ENCODE measurements at regions not wholly inside any gene's neighbourhood (a gene's known extent, or its start where the extent isn't known, plus 50 kb on each side); places are given as distances from the start of the nearest gene placed in this dataset.

DNA sequence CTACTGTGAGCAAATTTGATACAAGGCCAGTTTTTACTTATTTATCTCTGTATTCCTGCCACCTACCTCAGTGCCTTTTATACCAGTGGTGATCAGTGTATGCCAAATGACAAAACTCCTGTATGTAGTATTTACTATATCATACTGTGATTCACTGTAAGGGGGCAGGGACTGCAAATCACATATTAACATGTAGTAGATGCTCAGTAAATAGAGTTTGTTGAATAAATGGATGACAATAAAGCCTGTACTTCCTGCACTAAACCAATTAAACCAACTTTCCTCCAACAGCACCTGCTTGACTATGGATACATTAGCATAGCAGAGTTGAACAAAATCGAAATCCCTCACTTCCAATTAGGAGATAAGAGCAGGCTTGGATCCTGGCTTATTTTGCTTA lies 73.3 kb upstream of the C1orf87 start:
- TF ChIP-seq, protein P1, sequence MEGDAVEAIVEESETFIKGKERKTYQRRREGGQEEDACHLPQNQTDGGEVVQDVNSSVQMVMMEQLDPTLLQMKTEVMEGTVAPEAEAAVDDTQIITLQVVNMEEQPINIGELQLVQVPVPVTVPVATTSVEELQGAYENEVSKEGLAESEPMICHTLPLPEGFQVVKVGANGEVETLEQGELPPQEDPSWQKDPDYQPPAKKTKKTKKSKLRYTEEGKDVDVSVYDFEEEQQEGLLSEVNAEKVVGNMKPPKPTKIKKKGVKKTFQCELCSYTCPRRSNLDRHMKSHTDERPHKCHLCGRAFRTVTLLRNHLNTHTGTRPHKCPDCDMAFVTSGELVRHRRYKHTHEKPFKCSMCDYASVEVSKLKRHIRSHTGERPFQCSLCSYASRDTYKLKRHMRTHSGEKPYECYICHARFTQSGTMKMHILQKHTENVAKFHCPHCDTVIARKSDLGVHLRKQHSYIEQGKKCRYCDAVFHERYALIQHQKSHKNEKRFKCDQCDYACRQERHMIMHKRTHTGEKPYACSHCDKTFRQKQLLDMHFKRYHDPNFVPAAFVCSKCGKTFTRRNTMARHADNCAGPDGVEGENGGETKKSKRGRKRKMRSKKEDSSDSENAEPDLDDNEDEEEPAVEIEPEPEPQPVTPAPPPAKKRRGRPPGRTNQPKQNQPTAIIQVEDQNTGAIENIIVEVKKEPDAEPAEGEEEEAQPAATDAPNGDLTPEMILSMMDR (IDR thresholded peaks at IDR 0.05): no peak
- Histone ChIP-seq H3K36me3 (ENCODE audit: insufficient read depth in 1 of 2, low read depth in 1 of 2) (no peaks in the 10 kb centered on the region), H3K4me1 (peaks cover 12% of the 10 kb centered on the region), H3K9me3 (no peaks in the 10 kb centered on the region), H3K27ac (no peak overlapping the region), H3K4me3 (no peak overlapping the region), H3K27me3 (ENCODE audit: insufficient read depth in 3 of 3, low read length in 2 of 3) (no peaks in the 10 kb centered on the region)
- DNase-seq (no peak), ATAC-seq (no peak)
- intact Hi-C loops (cut with DNase I): no loop called here
- 85 to 94% (median 93%) methylated on average over 1 of the region's 1 CpG for WGBS, 3 donors

GRCh38 chr1:60145771-60146170 lies 72.2 kb upstream of the C1orf87 start:
- WGBS, 3 donors: 76 to 90% (median 79%) methylated on average over 1 of the region's 1 CpG
- intact Hi-C loops (cut with DNase I): no loop called here
- TF ChIP-seq, protein P1 (IDR thresholded peaks at IDR 0.05): no peak
- H3K27ac ChIP-seq: no peak overlapping the region
- peaks cover 5% of the 10 kb centered on the region for H3K4me1 ChIP-seq
- DNase-seq: no peak
- no peak for ATAC-seq
- no peaks in the 10 kb centered on the region for H3K36me3 ChIP-seq (ENCODE audit: insufficient read depth in 1 of 2, low read depth in 1 of 2)
- no peaks in the 10 kb centered on the region for H3K27me3 ChIP-seq (ENCODE audit: insufficient read depth in 3 of 3, low read length in 2 of 3)
- no peaks in the 10 kb centered on the region for H3K9me3 ChIP-seq
- no peak overlapping the region for H3K4me3 ChIP-seq

GRCh38 chr1:60141743-60142142 lies 68.2 kb upstream of the C1orf87 start:
- TF ChIP-seq, protein P1 (IDR thresholded peaks at IDR 0.05): no peak
- DNase-seq: no peak
- Histone ChIP-seq H3K9me3 (no peaks in the 10 kb centered on the region), H3K27ac (no peak overlapping the region), H3K4me1 (no peaks in the 10 kb centered on the region), H3K27me3 (ENCODE audit: insufficient read depth in 3 of 3, low read length in 2 of 3) (no peaks in the 10 kb centered on the region), H3K36me3 (ENCODE audit: insufficient read depth in 1 of 2, low read depth in 1 of 2) (no peaks in the 10 kb centered on the region), H3K4me3 (no peak overlapping the region)
- no peak for ATAC-seq
- WGBS, 3 donors: 92 to 100% (median 95%) methylated on average over 1 of the region's 1 CpG
- intact Hi-C loops (cut with DNase I): no loop called here

DNA sequence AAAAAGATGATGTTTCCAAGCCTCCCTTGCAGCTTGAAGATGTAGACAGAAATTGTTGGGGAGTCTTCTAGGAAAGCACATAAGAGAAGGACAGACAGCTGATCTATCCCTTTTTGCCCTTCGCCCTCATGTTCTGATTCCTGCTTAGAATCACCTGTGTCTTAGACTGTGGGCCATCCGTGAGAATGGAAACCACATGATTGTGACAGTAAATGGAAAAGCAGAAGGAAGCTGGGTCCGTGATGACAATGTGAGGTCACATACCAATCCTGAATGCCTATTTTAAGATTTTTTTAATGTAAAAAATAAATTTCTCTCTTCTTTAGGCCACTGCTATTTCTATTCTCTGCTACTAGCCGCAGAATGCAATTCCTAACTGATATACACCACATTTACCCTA lies 67.7 kb upstream of the C1orf87 start:
- WGBS, 3 donors: 89 to 94% (median 91%) methylated on average over 4 of the region's 4 CpGs
- ATAC-seq (no peak), DNase-seq (no peak)
- intact Hi-C loops (cut with DNase I): no loop called here
- H3K9me3 ChIP-seq: no peaks in the 10 kb centered on the region
- H3K4me3 ChIP-seq: no peak overlapping the region
- H3K27ac ChIP-seq: no peak overlapping the region
- no peaks in the 10 kb centered on the region for H3K4me1 ChIP-seq
- no peaks in the 10 kb centered on the region for H3K36me3 ChIP-seq (ENCODE audit: insufficient read depth in 1 of 2, low read depth in 1 of 2)
- TF ChIP-seq, protein P1 (IDR thresholded peaks at IDR 0.05): no peak
- no peaks in the 10 kb centered on the region for H3K27me3 ChIP-seq (ENCODE audit: insufficient read depth in 3 of 3, low read length in 2 of 3)

DNA sequence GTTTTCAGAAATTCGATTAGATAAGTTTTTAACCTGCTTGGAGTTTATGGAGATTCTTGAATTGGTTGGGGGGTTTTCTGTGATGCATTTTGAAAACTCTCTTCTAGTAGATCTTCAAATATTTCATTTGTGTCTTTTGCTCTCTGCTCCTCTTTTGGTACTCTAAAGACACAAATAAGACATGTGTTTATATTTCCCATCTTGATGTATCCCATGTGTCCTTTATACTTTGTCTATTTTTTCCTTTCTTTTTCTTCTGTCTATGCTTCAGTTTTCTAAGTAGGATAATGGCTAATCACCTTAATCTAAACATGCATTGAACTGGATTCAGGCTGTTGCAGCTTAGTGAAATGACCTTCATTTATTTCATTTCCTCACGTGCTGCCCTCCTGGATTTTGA lies 63.8 kb upstream of the C1orf87 start:
- Histone ChIP-seq H3K4me3 (no peak overlapping the region), H3K9me3 (no peaks in the 10 kb centered on the region), H3K27ac (no peak overlapping the region), H3K4me1 (no peaks in the 10 kb centered on the region), H3K27me3 (ENCODE audit: insufficient read depth in 3 of 3, low read length in 2 of 3) (no peaks in the 10 kb centered on the region), H3K36me3 (ENCODE audit: insufficient read depth in 1 of 2, low read depth in 1 of 2) (no peaks in the 10 kb centered on the region)
- no peak for ATAC-seq
- intact Hi-C loops (cut with DNase I): no loop called here
- TF ChIP-seq, protein P1 (IDR thresholded peaks at IDR 0.05): no peak
- 45 to 47% (median 46%) methylated on average over 2 of the region's 2 CpGs for WGBS, 3 donors
- DNase-seq: no peak

Data from psoas muscle (tissue), 7 donors.